ENCODE measurements at regions not wholly inside any gene's neighbourhood (a gene's known extent, or its start where the extent isn't known, plus 50 kb on each side); places are given as distances from the start of the nearest gene placed in this dataset.

GRCh38 chr5:38011668-38012188 lies 171.9 kb upstream of the GDNF start:
- H3K4me3 ChIP-seq = no peak overlapping the region
- DNase-seq (ENCODE audit: low spot score in 2 of 2) = no peak
- intact Hi-C loops (cut with DNase I; ENCODE audit: low total_unique reads) = no loop called here
- H3K27ac ChIP-seq = no peak overlapping the region
- H3K9me3 ChIP-seq = no peaks in the 10 kb centered on the region
- TF ChIP-seq POLR2AphosphoS5 (IDR thresholded peaks at IDR 0.05) (no peak), POLR2A (IDR thresholded peaks at IDR 0.05) (no peak), CTCF (IDR thresholded peaks at IDR 0.05) (no peak)
- H3K36me3 ChIP-seq = no peaks in the 10 kb centered on the region
- H3K4me1 ChIP-seq = no peaks in the 10 kb centered on the region
- no peaks in the 10 kb centered on the region for H3K27me3 ChIP-seq

GRCh38 chr5:38009749-38010358 lies 170.0 kb upstream of the GDNF start:
- Histone ChIP-seq H3K9me3 (no peaks in the 10 kb centered on the region), H3K4me1 (no peaks in the 10 kb centered on the region), H3K4me3 (no peak overlapping the region), H3K36me3 (no peaks in the 10 kb centered on the region), H3K27me3 (no peaks in the 10 kb centered on the region), H3K27ac (no peak overlapping the region)
- intact Hi-C loops (cut with DNase I; ENCODE audit: low total_unique reads) = no loop called here
- DNase-seq (ENCODE audit: low spot score in 2 of 2) = no peak
- TF ChIP-seq POLR2A (IDR thresholded peaks at IDR 0.05) (no peak), POLR2AphosphoS5 (IDR thresholded peaks at IDR 0.05) (no peak), CTCF (IDR thresholded peaks at IDR 0.05) (no peak)

- DNase-seq (ENCODE audit: low spot score in 2 of 2) = no peak
- H3K4me3 ChIP-seq = no peak overlapping the region
- intact Hi-C loops (cut with DNase I; ENCODE audit: low total_unique reads) = no loop called here
- H3K4me1 ChIP-seq = no peaks in the 10 kb centered on the region
- H3K36me3 ChIP-seq = no peaks in the 10 kb centered on the region
- no peak overlapping the region for H3K27ac ChIP-seq
- TF ChIP-seq POLR2A (IDR thresholded peaks at IDR 0.05) (no peak), POLR2AphosphoS5 (IDR thresholded peaks at IDR 0.05) (no peak), CTCF (IDR thresholded peaks at IDR 0.05) (no peak)
- no peaks in the 10 kb centered on the region for H3K9me3 ChIP-seq
- H3K27me3 ChIP-seq = no peaks in the 10 kb centered on the region
Observed at GRCh38 chr5:38008198-38008597, 168.4 kb upstream of the GDNF start.

- Histone ChIP-seq H3K27me3 (no peaks in the 10 kb centered on the region), H3K4me1 (no peaks in the 10 kb centered on the region), H3K4me3 (no peak overlapping the region), H3K27ac (no peak overlapping the region), H3K36me3 (no peaks in the 10 kb centered on the region), H3K9me3 (no peaks in the 10 kb centered on the region)
- TF ChIP-seq POLR2A (IDR thresholded peaks at IDR 0.05) (no peak), POLR2AphosphoS5 (IDR thresholded peaks at IDR 0.05) (no peak), CTCF (IDR thresholded peaks at IDR 0.05) (no peak)
- intact Hi-C loops (cut with DNase I; ENCODE audit: low total_unique reads) = no loop called here
- no peak for DNase-seq (ENCODE audit: low spot score in 2 of 2)
Observed at GRCh38 chr5:37999593-37999992, 159.8 kb upstream of the GDNF start.

GRCh38 chr5:37996918-37997317 lies 157.1 kb upstream of the GDNF start:
- Histone ChIP-seq H3K4me1 (no peaks in the 10 kb centered on the region), H3K9me3 (no peaks in the 10 kb centered on the region), H3K36me3 (no peaks in the 10 kb centered on the region), H3K27ac (no peak overlapping the region), H3K4me3 (no peak overlapping the region), H3K27me3 (no peaks in the 10 kb centered on the region)
- TF ChIP-seq CTCF (IDR thresholded peaks at IDR 0.05) (no peak), POLR2A (IDR thresholded peaks at IDR 0.05) (no peak), POLR2AphosphoS5 (IDR thresholded peaks at IDR 0.05) (no peak)
- no peak for DNase-seq (ENCODE audit: low spot score in 2 of 2)
- intact Hi-C loops (cut with DNase I; ENCODE audit: low total_unique reads) = no loop called here

All from breast epithelium (tissue), 4 donors.